Stomach (tissue), 8 donors: ENCODE measurements at regions not wholly inside any gene's neighbourhood (a gene's known extent, or its start where the extent isn't known, plus 50 kb on each side); places are given as distances from the start of the nearest gene placed in this dataset.

Experiments used
- DNase-seq, 2 donors: peaks; one replicate each; pipeline versions ENCODE4 v3.0.0 to v3.0.0-alpha.2; 2013 to 2019
- H3K27ac ChIP-seq, 5 donors: fragments of 200-600 bp in 4 of 5; sonication (generic) in 4 of 5; one replicate each; pipeline ENCODE4 v1.5.1; 2013 to 2019; ENCODE audit warnings: mild to moderate bottlenecking in 1 of 5, moderate library complexity in 1 of 5
- H3K27me3 ChIP-seq, 3 donors: fragments of 200-600 bp; sonication (generic); one replicate each; pipeline ENCODE4 v1.5.1; 2017 to 2019; ENCODE audit warnings: mixed run types in 1 of 3
- H3K36me3 ChIP-seq, 4 donors: fragments of 200-600 bp; sonication (generic); 1 replicate in 3 of 4; 2 replicates in 1 of 4; pipeline ENCODE4 v1.5.1; 2016 to 2019
- H3K4me1 ChIP-seq, 4 donors: fragments of 200-600 bp; sonication (generic); one replicate each; pipeline ENCODE4 v1.5.1; 2016 to 2019
- H3K4me3 ChIP-seq, 4 donors: fragments of 200-600 bp; sonication (generic) in 3 of 4; one replicate each; pipeline ENCODE4 v1.5.1; 2016 to 2019; ENCODE audit warnings: mild to moderate bottlenecking in 1 of 4
- H3K9me3 ChIP-seq, 4 donors: fragments of 200-600 bp; sonication (generic); one replicate each; pipeline ENCODE4 v1.5.1; 2016 to 2019
- EP300 ChIP-seq: sonication (generic); formaldehyde crosslinking; IDR thresholded peaks from one replicate; pipeline ENCODE4 v1.6.1; 2017; ENCODE audit warnings: antibody characterized with exemption
- POLR2A ChIP-seq, 4 donors: fragments of 450-650 bp; IDR thresholded peaks; one replicate each; pipeline ENCODE4 v1.6.1; 2016; ENCODE audit warnings: antibody characterized with exemption in 4 of 4, control low read depth in 2 of 4, mild to moderate bottlenecking in 1 of 4, moderate library complexity in 1 of 4
- POLR2AphosphoS5 ChIP-seq, 3 donors: sonication (generic); formaldehyde crosslinking; IDR thresholded peaks; one replicate each; pipeline ENCODE4 v1.6.1; 2016; ENCODE audit warnings: antibody characterized with exemption in 3 of 3
- WGBS, 5 donors: extraction: QIAGEN DNeasy Blood & Tissue Kit in 3 of 5; methylation state at CpG; one replicate each; pipeline versions ENCODE4 v1.1.5 to v1.1.7; 2013 to 2018; 5-methylcytosine and 5-hydroxymethylcytosine counted together
- intact Hi-C: fragments of 100-400 bp; cut with DNase I; formaldehyde crosslinking; loops from one replicate; pipeline ENCODE4 v1.15.1; 2023; ENCODE audit warnings: low total_unique reads
- TF ChIP-seq, protein P1 (sequence below), 7 experiments: fragments of 450-650 bp in 4 of 7; fragments of 200-600 bp in 3 of 7; sonication (generic) in 3 of 7; IDR thresholded peaks; one replicate each; pipeline ENCODE4 v1.5.1; 2016 to 2019; ENCODE audit warnings: antibody characterized with exemption in 7 of 7, control low read depth in 2 of 7, mild to moderate bottlenecking in 1 of 7
- donor health status: healthy with polysubstance abuse.
- donor health status: Bipolar disorder and iron deficiency.
- donor health status: healthy.

DNA sequence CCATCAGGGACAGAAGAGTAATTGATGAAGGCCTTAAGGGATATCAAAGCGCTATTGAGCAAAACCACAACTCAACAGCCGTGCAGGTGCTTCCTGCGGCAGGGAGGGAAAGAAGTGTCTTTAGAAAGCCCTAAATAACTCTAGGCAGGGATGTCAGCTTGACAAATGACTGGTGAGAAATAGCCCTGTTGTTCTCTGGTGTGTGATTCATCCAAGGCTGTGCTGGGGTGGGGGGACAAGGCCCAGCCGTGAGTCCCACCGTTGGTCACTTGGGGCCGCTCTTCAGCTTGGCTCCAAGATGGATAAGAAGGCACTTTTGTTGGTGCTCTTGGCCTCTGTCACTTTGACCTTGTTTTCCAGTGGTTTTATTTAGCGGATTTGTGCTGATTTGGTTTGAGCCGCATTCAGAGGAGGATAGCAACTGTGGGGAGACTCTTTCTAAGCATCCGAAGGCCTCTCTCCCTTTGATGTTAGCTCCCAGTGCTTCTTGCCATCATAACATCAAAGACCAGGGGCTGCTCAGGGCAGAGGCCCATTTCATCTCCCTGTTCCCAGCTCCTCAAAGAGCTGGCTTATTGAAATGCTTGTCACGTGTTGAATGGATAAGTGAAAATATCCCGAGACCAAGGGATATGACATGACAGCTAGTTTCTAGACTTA is 130.3 kb upstream of the SERP2 start:
- TF ChIP-seq EP300 = no peak
- TF ChIP-seq POLR2A (IDR thresholded peaks at IDR 0.05) = no peak
- TF ChIP-seq, protein P1, sequence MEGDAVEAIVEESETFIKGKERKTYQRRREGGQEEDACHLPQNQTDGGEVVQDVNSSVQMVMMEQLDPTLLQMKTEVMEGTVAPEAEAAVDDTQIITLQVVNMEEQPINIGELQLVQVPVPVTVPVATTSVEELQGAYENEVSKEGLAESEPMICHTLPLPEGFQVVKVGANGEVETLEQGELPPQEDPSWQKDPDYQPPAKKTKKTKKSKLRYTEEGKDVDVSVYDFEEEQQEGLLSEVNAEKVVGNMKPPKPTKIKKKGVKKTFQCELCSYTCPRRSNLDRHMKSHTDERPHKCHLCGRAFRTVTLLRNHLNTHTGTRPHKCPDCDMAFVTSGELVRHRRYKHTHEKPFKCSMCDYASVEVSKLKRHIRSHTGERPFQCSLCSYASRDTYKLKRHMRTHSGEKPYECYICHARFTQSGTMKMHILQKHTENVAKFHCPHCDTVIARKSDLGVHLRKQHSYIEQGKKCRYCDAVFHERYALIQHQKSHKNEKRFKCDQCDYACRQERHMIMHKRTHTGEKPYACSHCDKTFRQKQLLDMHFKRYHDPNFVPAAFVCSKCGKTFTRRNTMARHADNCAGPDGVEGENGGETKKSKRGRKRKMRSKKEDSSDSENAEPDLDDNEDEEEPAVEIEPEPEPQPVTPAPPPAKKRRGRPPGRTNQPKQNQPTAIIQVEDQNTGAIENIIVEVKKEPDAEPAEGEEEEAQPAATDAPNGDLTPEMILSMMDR (IDR thresholded peaks at IDR 0.05) = peak in 1 of 7 experiments; percentile 32
- no peak for TF ChIP-seq POLR2AphosphoS5 (IDR thresholded peaks at IDR 0.05)
- Histone ChIP-seq H3K27me3 (no peaks in the 10 kb centered on the region), H3K36me3 (no peaks in the 10 kb centered on the region), H3K27ac (peak overlapping the region in 2 of 5 donors; percentile 21 to 60), H3K9me3 (no peaks in the 10 kb centered on the region), H3K4me3 (no peak overlapping the region), H3K4me1 (peaks cover 0 to 5% (median 2%) of the 10 kb centered on the region in 4 donors)
- 66 to 80% (median 71%) methylated on average over 10 to 11 of the region's 11 CpGs for WGBS, 5 donors
- peak; percentile 35 to 79 for DNase-seq
- intact Hi-C loops = no loop called here

DNA sequence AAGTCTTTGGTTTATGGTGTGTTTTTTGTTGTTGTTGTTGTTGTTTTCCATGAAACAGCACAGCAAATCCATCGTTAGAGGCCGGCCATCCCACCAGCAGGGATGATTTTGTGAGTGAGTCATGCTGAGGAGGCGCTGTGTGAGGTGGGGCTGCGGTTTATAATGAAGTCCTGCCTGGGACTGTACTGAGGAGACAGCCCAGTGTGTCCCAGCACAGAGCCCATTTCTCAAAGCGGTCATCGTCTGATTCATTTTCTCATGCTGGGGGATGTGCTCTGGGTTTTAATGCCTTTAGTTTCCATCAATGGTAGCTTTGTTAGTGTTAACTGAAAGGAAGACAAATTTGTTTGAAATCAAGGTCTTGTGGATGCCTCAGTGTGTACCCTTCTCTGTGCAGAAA is 129.3 kb upstream of the SERP2 start:
- Histone ChIP-seq H3K4me1 (peaks cover under 1 to 11% (median 8%) of the 10 kb centered on the region in 4 donors), H3K9me3 (no peaks in the 10 kb centered on the region), H3K4me3 (no peak overlapping the region), H3K27ac (peak overlapping the region in 1 of 5 donors; percentile 1), H3K36me3 (no peaks in the 10 kb centered on the region), H3K27me3 (no peaks in the 10 kb centered on the region)
- intact Hi-C loops = no loop called here
- TF ChIP-seq POLR2A (IDR thresholded peaks at IDR 0.05) (no peak), POLR2AphosphoS5 (IDR thresholded peaks at IDR 0.05) (no peak), EP300 (no peak)
- TF ChIP-seq, protein P1 (IDR thresholded peaks at IDR 0.05) = no peak
- DNase-seq = no peak
- 77 to 85% (median 83%) methylated on average over 6 of the region's 6 CpGs for WGBS, 5 donors

DNA sequence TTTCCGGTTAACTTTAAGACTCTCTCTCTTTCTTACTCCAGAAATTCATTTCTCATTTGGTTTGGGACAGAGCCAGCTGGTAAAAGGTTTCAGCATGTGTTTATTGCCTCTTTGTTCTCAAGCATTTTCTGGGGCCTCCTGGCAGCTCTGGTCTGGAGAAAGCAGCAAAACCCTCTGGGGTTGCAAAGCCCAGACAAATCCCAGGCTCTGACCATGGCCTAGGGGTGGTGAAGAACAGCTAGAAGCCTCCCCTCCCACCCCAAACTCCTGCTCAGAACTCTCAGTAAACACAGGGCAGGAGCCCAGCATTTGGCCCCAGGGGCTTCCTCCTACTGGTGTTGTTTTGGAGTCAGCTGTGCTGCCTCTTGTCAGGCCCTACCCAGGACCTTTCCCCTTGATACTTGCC is 124.2 kb upstream of the SERP2 start:
- H3K27me3 ChIP-seq = no peaks in the 10 kb centered on the region
- intact Hi-C loops = no loop called here
- H3K4me3 ChIP-seq = no peak overlapping the region
- no peaks in the 10 kb centered on the region for H3K36me3 ChIP-seq
- H3K9me3 ChIP-seq = no peaks in the 10 kb centered on the region
- peak overlapping the region in 4 of 5 donors; percentile 51 to 81 (median 66) for H3K27ac ChIP-seq
- 17 to 30% (median 20%) methylated on average over 1 of the region's 1 CpG for WGBS, 5 donors
- H3K4me1 ChIP-seq = peaks cover 6 to 22% (median 15%) of the 10 kb centered on the region in 4 donors
- TF ChIP-seq POLR2AphosphoS5 (IDR thresholded peaks at IDR 0.05) (no peak), EP300 (no peak), POLR2A (IDR thresholded peaks at IDR 0.05) (no peak)
- TF ChIP-seq, protein P1 (IDR thresholded peaks at IDR 0.05) = no peak
- peak in 1 of 2 donors; percentile 85 for DNase-seq

DNA sequence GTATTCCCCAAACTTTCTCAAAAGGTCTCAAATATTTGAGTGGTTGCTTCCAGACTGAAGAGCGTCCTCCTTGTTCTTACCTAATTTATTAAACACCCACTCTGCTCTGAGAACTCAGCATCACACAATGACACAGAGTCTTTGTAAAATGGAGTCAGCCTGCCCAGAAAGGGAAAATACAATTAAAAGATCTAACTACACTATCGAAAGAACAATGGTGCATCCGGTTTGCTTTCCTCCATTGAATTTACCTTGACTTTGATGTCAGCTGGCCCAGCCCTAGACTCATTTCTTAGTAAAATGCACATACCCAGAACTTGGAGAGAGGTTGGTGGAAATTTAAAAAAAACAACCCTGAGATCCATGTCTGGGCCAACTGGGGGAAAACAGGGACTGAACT is 120.7 kb upstream of the SERP2 start:
- no peak for DNase-seq
- intact Hi-C loops = no loop called here
- Histone ChIP-seq H3K27ac (no peak overlapping the region), H3K27me3 (no peaks in the 10 kb centered on the region), H3K4me1 (peaks cover 6 to 22% (median 15%) of the 10 kb centered on the region in 4 donors), H3K9me3 (no peaks in the 10 kb centered on the region), H3K36me3 (no peaks in the 10 kb centered on the region), H3K4me3 (no peak overlapping the region)
- 82 to 90% (median 83%) methylated on average over 3 of the region's 3 CpGs for WGBS, 5 donors
- TF ChIP-seq POLR2AphosphoS5 (IDR thresholded peaks at IDR 0.05) (no peak), EP300 (no peak), POLR2A (IDR thresholded peaks at IDR 0.05) (no peak)
- TF ChIP-seq, protein P1 (IDR thresholded peaks at IDR 0.05) = no peak
